ENCODE measurements at regions not wholly inside any gene's neighbourhood (a gene's known extent, or its start where the extent isn't known, plus 50 kb on each side); places are given as distances from the start of the nearest gene placed in this dataset.

- TF ChIP-seq EP300 (IDR thresholded peaks at IDR 0.05), result no peak
- TF ChIP-seq, protein P1, sequence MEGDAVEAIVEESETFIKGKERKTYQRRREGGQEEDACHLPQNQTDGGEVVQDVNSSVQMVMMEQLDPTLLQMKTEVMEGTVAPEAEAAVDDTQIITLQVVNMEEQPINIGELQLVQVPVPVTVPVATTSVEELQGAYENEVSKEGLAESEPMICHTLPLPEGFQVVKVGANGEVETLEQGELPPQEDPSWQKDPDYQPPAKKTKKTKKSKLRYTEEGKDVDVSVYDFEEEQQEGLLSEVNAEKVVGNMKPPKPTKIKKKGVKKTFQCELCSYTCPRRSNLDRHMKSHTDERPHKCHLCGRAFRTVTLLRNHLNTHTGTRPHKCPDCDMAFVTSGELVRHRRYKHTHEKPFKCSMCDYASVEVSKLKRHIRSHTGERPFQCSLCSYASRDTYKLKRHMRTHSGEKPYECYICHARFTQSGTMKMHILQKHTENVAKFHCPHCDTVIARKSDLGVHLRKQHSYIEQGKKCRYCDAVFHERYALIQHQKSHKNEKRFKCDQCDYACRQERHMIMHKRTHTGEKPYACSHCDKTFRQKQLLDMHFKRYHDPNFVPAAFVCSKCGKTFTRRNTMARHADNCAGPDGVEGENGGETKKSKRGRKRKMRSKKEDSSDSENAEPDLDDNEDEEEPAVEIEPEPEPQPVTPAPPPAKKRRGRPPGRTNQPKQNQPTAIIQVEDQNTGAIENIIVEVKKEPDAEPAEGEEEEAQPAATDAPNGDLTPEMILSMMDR (IDR thresholded peaks at IDR 0.05), result no peak
These were observed 122.8 kb upstream of the SHH start for GRCh38 chr7:155935005-155935557.
